Esophagus muscularis mucosa (tissue), 4 donors: ENCODE measurements at regions not wholly inside any gene's neighbourhood (a gene's known extent, or its start where the extent isn't known, plus 50 kb on each side); places are given as distances from the start of the nearest gene placed in this dataset.

Source experiments
- DNase-seq: peaks from one replicate; pipeline ENCODE4 v3.0.0-alpha.2; 2017; ENCODE audit errors: extremely low spot score
- H3K27ac ChIP-seq, 4 donors: fragments of 200-600 bp; sonication (generic); replicated peaks in 1 of 4; 1 replicate in 3 of 4; 2 replicates in 1 of 4; pipeline ENCODE4 v1.5.1; 2016 to 2019; ENCODE audit warnings: mild to moderate bottlenecking in 1 of 4
- H3K27me3 ChIP-seq, 4 donors: fragments of 200-600 bp; sonication (generic); one replicate each; pipeline versions ENCODE4 v1.5.1 to v1.6.0; 2016 to 2019
- H3K36me3 ChIP-seq, 4 donors: fragments of 200-600 bp; sonication (generic); one replicate each; pipeline ENCODE4 v1.5.1; 2016 to 2019
- H3K4me1 ChIP-seq, 4 donors: fragments of 200-600 bp; sonication (generic); one replicate each; pipeline ENCODE4 v1.5.1; 2016 to 2019
- H3K4me3 ChIP-seq, 4 donors: fragments of 200-600 bp; sonication (generic); 1 replicate in 2 of 4; 2 replicates in 2 of 4; pipeline ENCODE4 v1.5.1; 2016 to 2019; ENCODE audit warnings: mild to moderate bottlenecking in 4 of 4, moderate library complexity in 1 of 4
- H3K9me3 ChIP-seq, 4 donors: fragments of 200-600 bp; sonication (generic); 1 replicate in 3 of 4; 2 replicates in 1 of 4; pipeline ENCODE4 v1.5.1; 2016 to 2019
- CTCF ChIP-seq, 3 experiments: fragments of 200-600 bp in 2 of 3; fragments of 450-650 bp in 1 of 3; sonication (generic) in 2 of 3; IDR thresholded peaks; one replicate each; pipeline ENCODE4 v1.5.1; 2017 to 2019; ENCODE audit warnings: antibody characterized with exemption in 3 of 3, mild to moderate bottlenecking in 2 of 3, moderate library complexity in 1 of 3
- EP300 ChIP-seq: sonication (generic); formaldehyde crosslinking; IDR thresholded peaks from one replicate; pipeline ENCODE4 v1.6.1; 2017; ENCODE audit warnings: antibody characterized with exemption
- POLR2A ChIP-seq: fragments of 450-650 bp; IDR thresholded peaks from one replicate; pipeline ENCODE4 v1.6.1; 2017; ENCODE audit warnings: antibody characterized with exemption, moderate library complexity, mild to moderate bottlenecking, low read depth
- POLR2AphosphoS5 ChIP-seq, 2 donors: sonication (generic); formaldehyde crosslinking; IDR thresholded peaks; one replicate each; pipeline ENCODE4 v1.6.1; 2017; ENCODE audit warnings: antibody characterized with exemption in 2 of 2
- WGBS: methylation state at CpG from one replicate; pipeline ENCODE4 v1.1.5; 2018; 5-methylcytosine and 5-hydroxymethylcytosine counted together
- intact Hi-C: fragments of 100-400 bp; cut with DNase I; formaldehyde crosslinking; loops from one replicate; pipeline ENCODE4 v1.15.1; 2023

- Histone ChIP-seq H3K9me3 (no peaks in the 10 kb centered on the region), H3K27ac (no peak overlapping the region), H3K27me3 (no peaks in the 10 kb centered on the region), H3K4me3 (no peak overlapping the region), H3K4me1 (peaks cover 16 to 28% (median 19%) of the 10 kb centered on the region in 4 donors), H3K36me3 (no peaks in the 10 kb centered on the region)
- intact Hi-C loops: no loop called here
- WGBS: 83% methylated on average over 1 of the region's 1 CpG
- no peak for TF ChIP-seq POLR2AphosphoS5 (IDR thresholded peaks at IDR 0.05)
- DNase-seq: no peak
These were observed 697.2 kb upstream of the CITED2 start for GRCh38 chr6:140071601-140072062.

DNA sequence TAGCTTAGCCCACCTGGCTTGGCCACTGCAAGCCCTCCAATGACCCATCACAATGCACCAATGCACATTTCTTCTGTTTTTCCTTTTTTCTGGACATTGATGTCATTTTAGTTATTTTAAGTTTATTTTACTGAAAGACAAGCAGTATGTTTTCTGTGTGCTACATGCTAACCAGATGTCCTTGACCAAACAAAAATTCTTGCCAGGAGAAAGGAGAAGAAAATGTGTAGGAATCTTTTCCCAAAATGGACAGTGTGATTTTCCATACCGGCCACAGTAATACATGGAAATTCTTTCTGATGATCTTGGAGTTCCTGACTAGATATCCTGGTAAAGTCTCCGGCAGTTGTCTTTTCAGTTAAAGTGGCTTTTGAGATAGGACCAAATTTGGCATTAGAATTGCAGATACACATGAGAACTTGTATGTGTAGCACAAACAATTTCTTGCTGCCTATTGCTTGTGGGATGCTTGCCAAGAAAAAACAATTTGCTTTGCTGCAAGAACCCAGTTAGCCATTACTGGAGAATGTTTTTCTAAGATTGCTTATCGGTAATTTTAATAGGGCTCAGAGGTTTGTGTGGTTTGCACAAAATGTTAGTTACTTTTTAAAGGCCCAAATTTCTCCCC is 696.5 kb upstream of the CITED2 start:
- no peak overlapping the region for H3K27ac ChIP-seq
- peaks cover 16 to 28% (median 19%) of the 10 kb centered on the region in 4 donors for H3K4me1 ChIP-seq
- TF ChIP-seq POLR2A (no peak), EP300 (no peak), POLR2AphosphoS5 (IDR thresholded peaks at IDR 0.05) (no peak), CTCF (IDR thresholded peaks at IDR 0.05) (no peak)
- no peaks in the 10 kb centered on the region for H3K9me3 ChIP-seq
- WGBS: 62% methylated on average over 3 of the region's 3 CpGs
- H3K27me3 ChIP-seq: no peaks in the 10 kb centered on the region
- no peak overlapping the region for H3K4me3 ChIP-seq
- no peak for DNase-seq
- H3K36me3 ChIP-seq: no peaks in the 10 kb centered on the region
- intact Hi-C loops: no loop called here

DNA sequence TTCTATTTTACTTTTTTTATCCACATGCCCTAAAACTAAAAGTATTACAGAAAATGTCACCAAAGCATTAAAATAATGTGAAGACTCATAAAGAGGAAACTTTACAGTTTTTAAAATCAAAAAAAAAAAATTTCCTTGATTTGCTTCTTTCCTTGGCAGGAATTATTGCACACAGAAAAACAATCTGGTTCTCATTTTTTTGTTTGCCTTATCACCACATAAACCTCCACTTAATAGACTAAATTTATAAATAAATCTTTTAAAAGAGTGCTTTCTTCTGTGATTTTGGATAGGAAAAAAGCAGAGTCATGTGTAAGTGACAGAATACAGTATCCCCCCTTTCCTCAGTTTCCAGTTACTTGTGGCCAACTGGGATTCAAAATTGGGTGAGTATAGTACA is 695.1 kb upstream of the CITED2 start:
- H3K27ac ChIP-seq: no peak overlapping the region
- H3K27me3 ChIP-seq: no peaks in the 10 kb centered on the region
- H3K36me3 ChIP-seq: no peaks in the 10 kb centered on the region
- H3K9me3 ChIP-seq: no peaks in the 10 kb centered on the region
- no peak overlapping the region for H3K4me3 ChIP-seq
- intact Hi-C loops: no loop called here
- TF ChIP-seq EP300: no peak
- no peak for TF ChIP-seq CTCF (IDR thresholded peaks at IDR 0.05)
- no peak for TF ChIP-seq POLR2AphosphoS5 (IDR thresholded peaks at IDR 0.05)
- no peak for TF ChIP-seq POLR2A
- DNase-seq: no peak
- peaks cover 16 to 28% (median 19%) of the 10 kb centered on the region in 4 donors for H3K4me1 ChIP-seq

DNA sequence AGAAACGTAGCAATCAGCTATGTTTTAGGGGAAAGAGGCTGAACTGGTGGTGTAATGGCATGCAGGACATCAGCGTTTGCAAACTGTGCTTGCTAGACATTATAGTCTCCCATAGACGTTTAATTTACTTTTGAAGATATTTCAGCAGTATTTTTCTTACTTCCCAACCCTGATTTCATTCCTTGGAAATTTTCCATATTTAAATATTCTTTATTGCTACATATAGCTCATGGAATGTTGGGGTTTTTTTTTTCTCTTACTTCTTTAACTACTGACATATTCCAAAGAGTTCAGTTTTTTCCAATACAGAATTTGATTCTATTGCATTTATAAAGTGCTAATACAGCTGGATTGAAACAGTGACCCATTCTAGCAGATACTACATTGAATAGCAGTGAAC is 694.4 kb upstream of the CITED2 start:
- intact Hi-C loops: no loop called here
- Histone ChIP-seq H3K4me1 (peaks cover 16 to 28% (median 19%) of the 10 kb centered on the region in 4 donors), H3K27ac (no peak overlapping the region), H3K27me3 (no peaks in the 10 kb centered on the region), H3K36me3 (no peaks in the 10 kb centered on the region), H3K4me3 (no peak overlapping the region), H3K9me3 (no peaks in the 10 kb centered on the region)
- DNase-seq: no peak
- WGBS: 85% methylated on average over 3 of the region's 3 CpGs
- TF ChIP-seq EP300 (no peak), POLR2AphosphoS5 (IDR thresholded peaks at IDR 0.05) (no peak)

GRCh38 chr6:140064366-140064765 is 689.9 kb upstream of the CITED2 start:
- TF ChIP-seq EP300 (no peak), POLR2AphosphoS5 (IDR thresholded peaks at IDR 0.05) (no peak), CTCF (IDR thresholded peaks at IDR 0.05) (no peak), POLR2A (no peak)
- no peaks in the 10 kb centered on the region for H3K27me3 ChIP-seq
- peaks cover 15 to 17% (median 16%) of the 10 kb centered on the region in 4 donors for H3K4me1 ChIP-seq
- no peaks in the 10 kb centered on the region for H3K36me3 ChIP-seq
- no peak overlapping the region for H3K27ac ChIP-seq
- no peaks in the 10 kb centered on the region for H3K9me3 ChIP-seq
- WGBS: 96% methylated on average over 7 of the region's 7 CpGs
- H3K4me3 ChIP-seq: no peak overlapping the region
- DNase-seq: no peak
- intact Hi-C loops: no loop called here

- H3K27ac ChIP-seq: peak overlapping the region; percentile 8 to 56 (median 44)
- H3K27me3 ChIP-seq: no peaks in the 10 kb centered on the region
- intact Hi-C loops: no loop called here
- H3K4me3 ChIP-seq: no peak overlapping the region
- TF ChIP-seq CTCF (IDR thresholded peaks at IDR 0.05) (no peak), EP300 (no peak), POLR2A (no peak), POLR2AphosphoS5 (IDR thresholded peaks at IDR 0.05) (no peak)
- peaks cover 15 to 17% (median 16%) of the 10 kb centered on the region in 4 donors for H3K4me1 ChIP-seq
- no peak for DNase-seq
- no peaks in the 10 kb centered on the region for H3K36me3 ChIP-seq
- no peaks in the 10 kb centered on the region for H3K9me3 ChIP-seq
These were observed 688.6 kb upstream of the CITED2 start for GRCh38 chr6:140063021-140063399.
